Neural cell (in vitro differentiated cells): ENCODE measurements at regions not wholly inside any gene's neighbourhood (a gene's known extent, or its start where the extent isn't known, plus 50 kb on each side); places are given as distances from the start of the nearest gene placed in this dataset.

Source experiments
- H2AFZ ChIP-seq: fragments of 200-600, 300-800 bp; sonication (generic), shearing (Covaris generic); 2 replicates; pipeline ENCODE4 v1.6.0; 2014; ENCODE audit warnings: low read depth, mild to moderate bottlenecking, antibody characterized with exemption, low read length, moderate library complexity
- H3F3A ChIP-seq: fragments of 200-600 bp; shearing (Covaris generic); 2 replicates; pipeline ENCODE4 v1.6.1; 2016; ENCODE audit warnings: mild to moderate bottlenecking, moderate library complexity, mixed read lengths, antibody characterized with exemption, low read length; ENCODE audit not compliant: insufficient read depth, poor library complexity, severe bottlenecking
- H3K27ac ChIP-seq: fragments of 200-600, 300-800 bp; sonication (generic), shearing (Covaris generic); 2 replicates; pipeline ENCODE4 v1.5.1; 2014; ENCODE audit warnings: mild to moderate bottlenecking, low read length, moderate library complexity
- H3K27me3 ChIP-seq: fragments of 300-800, 200-600 bp; sonication (generic), shearing (Covaris generic); 2 replicates; pipeline ENCODE4 v1.6.0; 2014; ENCODE audit warnings: mild to moderate bottlenecking, low read depth, low read length, moderate library complexity; ENCODE audit not compliant: insufficient read depth
- H3K36me3 ChIP-seq: fragments of 300-800, 200-600 bp; sonication (generic), shearing (Covaris generic); 2 replicates; pipeline ENCODE4 v1.5.1; 2014; ENCODE audit warnings: mild to moderate bottlenecking, antibody characterized with exemption, low read length, moderate library complexity; ENCODE audit not compliant: insufficient read depth
- H3K4me2 ChIP-seq: fragments of 300-800, 200-600 bp; sonication (generic), shearing (Covaris generic); 2 replicates; pipeline ENCODE4 v1.6.0; 2014; ENCODE audit warnings: mild to moderate bottlenecking, low read length
- H3K4me3 ChIP-seq: fragments of 300-800, 200-600 bp; sonication (generic), shearing (Covaris generic); 2 replicates; pipeline ENCODE4 v1.5.1; 2014; ENCODE audit warnings: mild to moderate bottlenecking, low read length, moderate library complexity
- H3K79me2 ChIP-seq: fragments of 200-600 bp; shearing (Covaris generic); replicated peaks from 2 replicates; pipeline ENCODE4 v1.6.0; 2014; ENCODE audit warnings: mild to moderate bottlenecking, low read length, moderate library complexity; ENCODE audit not compliant: insufficient read depth
- H3K9ac ChIP-seq: fragments of 300-800, 200-600 bp; sonication (generic), shearing (Covaris generic); 2 replicates; pipeline ENCODE4 v1.6.1; 2016; ENCODE audit warnings: mild to moderate bottlenecking, low read length, mixed read lengths
- H3K9me2 ChIP-seq: fragments of 200-600 bp; shearing (Covaris generic); 2 replicates; pipeline ENCODE4 v1.6.1; 2016; ENCODE audit warnings: mild to moderate bottlenecking, low read length, mixed read lengths; ENCODE audit not compliant: insufficient read depth
- H3K9me3 ChIP-seq: fragments of 200-600, 300-800 bp; sonication (generic), shearing (Covaris generic); 2 replicates; pipeline ENCODE4 v1.6.1; 2016; ENCODE audit warnings: mild to moderate bottlenecking, mixed run types, low read length, moderate library complexity, mixed read lengths
- H4K20me1 ChIP-seq: fragments of 200-600 bp; shearing (Covaris generic); 2 replicates; pipeline ENCODE4 v1.6.1; 2016; ENCODE audit warnings: mild to moderate bottlenecking, mixed run types; ENCODE audit not compliant: insufficient read depth
- CTCF ChIP-seq: fragments of 450-650 bp; IDR thresholded peaks from 2 replicates; pipeline ENCODE4 v1.5.1; 2014; ENCODE audit warnings: antibody characterized with exemption, mild to moderate bottlenecking, moderate library complexity; ENCODE audit not compliant: poor library complexity, severe bottlenecking
- EP300 ChIP-seq: fragments of 450-650 bp; conservative IDR thresholded peaks from 2 replicates; pipeline ENCODE4 v1.6.1; 2014; ENCODE audit warnings: antibody characterized with exemption, mild to moderate bottlenecking, moderate library complexity; ENCODE audit not compliant: poor library complexity, severe bottlenecking
- EZH2 ChIP-seq: fragments of 200-600, 300-800 bp; shearing (Covaris generic), sonication (generic); IDR thresholded peaks from 2 replicates; pipeline ENCODE4 v1.6.1; 2014; ENCODE audit warnings: antibody characterized with exemption, low read length, borderline replicate concordance, mild to moderate bottlenecking; ENCODE audit not compliant: insufficient read depth, poor library complexity, severe bottlenecking
- MXI1 ChIP-seq: fragments of 450-650 bp; conservative IDR thresholded peaks from 2 replicates; pipeline ENCODE4 v1.6.1; 2014; ENCODE audit warnings: antibody characterized with exemption, mild to moderate bottlenecking; ENCODE audit not compliant: poor library complexity, severe bottlenecking
- POLR2AphosphoS5 ChIP-seq: IDR thresholded peaks from 2 replicates; pipeline ENCODE4 v1.6.1; 2012
- RAD21 ChIP-seq: fragments of 450-650 bp; conservative IDR thresholded peaks from 2 replicates; pipeline ENCODE4 v1.6.1; 2014; ENCODE audit warnings: antibody characterized with exemption, mild to moderate bottlenecking, moderate library complexity
- REST ChIP-seq: IDR thresholded peaks from 2 replicates; pipeline ENCODE4 v1.6.1; 2012; ENCODE audit warnings: borderline replicate concordance
- SMC3 ChIP-seq: fragments of 450-650 bp; conservative IDR thresholded peaks from 2 replicates; pipeline ENCODE4 v1.6.1; 2014; ENCODE audit warnings: antibody characterized with exemption, mild to moderate bottlenecking, moderate library complexity; ENCODE audit not compliant: poor library complexity
- TAF1 ChIP-seq: IDR thresholded peaks from 2 replicates; pipeline ENCODE4 v1.6.1; 2012; ENCODE audit warnings: low read depth

GRCh38 chr1:56345831-56346230 lies 233.5 kb downstream of the PLPP3 start:
- H3K36me3 ChIP-seq = no peaks in the 10 kb centered on the region

DNA sequence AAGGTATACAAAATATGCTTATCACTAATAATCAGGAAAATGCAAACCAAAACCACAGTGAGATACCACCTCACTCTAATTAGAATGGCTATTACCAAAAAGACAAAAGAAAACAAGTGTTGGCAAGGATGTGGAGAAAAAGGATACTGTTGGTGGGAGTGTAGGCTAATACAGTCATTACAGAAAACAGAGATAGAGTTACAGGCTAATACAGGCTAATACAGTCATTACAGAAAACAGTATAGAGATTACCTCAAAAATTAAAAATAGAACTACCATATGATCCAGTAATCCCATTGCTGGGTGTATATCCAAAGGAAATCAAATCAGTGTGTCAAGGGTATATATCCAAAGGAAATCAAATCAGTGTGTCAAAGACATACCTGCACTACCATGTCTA lies 238.4 kb downstream of the PLPP3 start:
- H3K27me3 ChIP-seq = no peaks in the 10 kb centered on the region
- no peaks in the 10 kb centered on the region for H3K9me2 ChIP-seq
- TF ChIP-seq EZH2 = no peak
- no peak for TF ChIP-seq SMC3
- no peak for TF ChIP-seq TAF1
- no peak for TF ChIP-seq MXI1
- no peak for TF ChIP-seq POLR2AphosphoS5
- H3K4me3 ChIP-seq = no peak overlapping the region
- H3K27ac ChIP-seq = no peak overlapping the region
- no peaks in the 10 kb centered on the region for H3K79me2 ChIP-seq
- H3K9me3 ChIP-seq = no peaks in the 10 kb centered on the region
- no peaks in the 10 kb centered on the region for H4K20me1 ChIP-seq
- H2AFZ ChIP-seq = no peak overlapping the region
- H3K9ac ChIP-seq = no peak overlapping the region
- no peaks in the 10 kb centered on the region for H3K36me3 ChIP-seq
- H3F3A ChIP-seq = no peaks in the 10 kb centered on the region
- H3K4me2 ChIP-seq = no peak overlapping the region

More at GRCh38 chr1:56345831-56346230, 233.5 kb downstream of the PLPP3 start:
- Histone ChIP-seq H3K9me3 (no peaks in the 10 kb centered on the region), H2AFZ (no peak overlapping the region), H3K4me2 (no peak overlapping the region), H4K20me1 (no peaks in the 10 kb centered on the region), H3K27ac (no peak overlapping the region), H3K79me2 (no peaks in the 10 kb centered on the region), H3K27me3 (no peaks in the 10 kb centered on the region), H3K9me2 (no peaks in the 10 kb centered on the region), H3F3A (no peaks in the 10 kb centered on the region), H3K4me3 (no peak overlapping the region), H3K9ac (no peak overlapping the region)
- TF ChIP-seq MXI1 (no peak), CTCF (no peak), SMC3 (no peak), RAD21 (no peak), POLR2AphosphoS5 (no peak), TAF1 (no peak), REST (no peak), EP300 (no peak), EZH2 (no peak)
